Calu3 (cell line): ENCODE measurements at regions not wholly inside any gene's neighbourhood (a gene's known extent, or its start where the extent isn't known, plus 50 kb on each side); places are given as distances from the start of the nearest gene placed in this dataset.

ENCODE experiments used
- BruUV-seq: library from RNA; stranded (reverse); fragments of 400-500 nt; replicated peaks from 2 replicates; lab custom pipeline; 2021; lab: Mats Ljungman, UMichigan
- CTCF ChIA-PET: fragments of 300-600 bp; sonication (Branson Sonifier 250); formaldehyde crosslinking; loops from one replicate; lab custom pipeline; 2022; ENCODE audit warnings: antibody characterized with exemption; lab: Charles Lee
- DNase-seq: peaks from one replicate; pipeline ENCODE4 v3.0.0; 2022
- H3K27ac Mint-ChIP-seq: one replicate; pipeline ENCODE4 v1.8.0; 2022; ENCODE audit warnings: mixed read lengths; ENCODE audit not compliant: unreplicated experiment
- H3K27me3 Mint-ChIP-seq: one replicate; pipeline ENCODE4 v1.8.0; 2022; ENCODE audit warnings: mixed read lengths; ENCODE audit not compliant: unreplicated experiment
- H3K36me3 Mint-ChIP-seq: one replicate; pipeline ENCODE4 v1.8.0; 2022; ENCODE audit warnings: mild to moderate bottlenecking, moderate library complexity, mixed read lengths; ENCODE audit not compliant: insufficient read depth, unreplicated experiment
- H3K4me1 Mint-ChIP-seq: one replicate; pipeline ENCODE4 v1.8.0; 2022; ENCODE audit warnings: mild to moderate bottlenecking, low read depth, mixed read lengths; ENCODE audit not compliant: unreplicated experiment
- H3K4me3 Mint-ChIP-seq: one replicate; pipeline ENCODE4 v1.8.0; 2022; ENCODE audit warnings: mild to moderate bottlenecking, low read depth, moderate library complexity, mixed read lengths; ENCODE audit not compliant: unreplicated experiment
- H3K9me3 Mint-ChIP-seq: one replicate; pipeline ENCODE4 v1.8.0; 2022; ENCODE audit warnings: low read depth, mixed read lengths; ENCODE audit not compliant: unreplicated experiment
- CTCF ChIP-seq: fragments of 200-600 bp; IDR thresholded peaks from one replicate; pipeline ENCODE4 v1.8.0; 2022; ENCODE audit warnings: antibody characterized with exemption; ENCODE audit not compliant: unreplicated experiment
- intact Hi-C: fragments of 100-400 bp; cut with micrococcal nuclease; formaldehyde crosslinking; loops from one replicate; pipeline ENCODE4 v1.10.0; 2022; ENCODE audit not compliant: unreplicated experiment

GRCh38 chr10:7491949-7492659, 81.3 kb upstream of the SFMBT2 start:
- Mint-ChIP-seq H3K4me3 (no peak overlapping the region), H3K36me3 (no peaks in the 10 kb centered on the region), H3K27me3 (peaks cover 60% of the 10 kb centered on the region), H3K4me1 (no peaks in the 10 kb centered on the region), H3K9me3 (no peaks in the 10 kb centered on the region), H3K27ac (no peak overlapping the region)
- BruUV-seq = no TSS peak
- no peak for DNase-seq
- intact Hi-C loops = no loop called here
- CTCF ChIA-PET = no interaction called here
- TF ChIP-seq CTCF = no peak

- Mint-ChIP-seq H3K4me3 (no peak overlapping the region), H3K27me3 (peaks cover 65% of the 10 kb centered on the region), H3K36me3 (no peaks in the 10 kb centered on the region), H3K27ac (no peak overlapping the region), H3K4me1 (no peaks in the 10 kb centered on the region), H3K9me3 (no peaks in the 10 kb centered on the region)
- TF ChIP-seq CTCF = no peak
- intact Hi-C loops = no loop called here
- CTCF ChIA-PET = no interaction called here
- no peak for DNase-seq
- BruUV-seq = no TSS peak
Observed at GRCh38 chr10:7491230-7491629, 80.4 kb upstream of the SFMBT2 start.

- no TSS peak for BruUV-seq
- DNase-seq = peak; percentile 11
- Mint-ChIP-seq H3K27me3 (peaks cover 68% of the 10 kb centered on the region), H3K36me3 (no peaks in the 10 kb centered on the region), H3K4me3 (no peak overlapping the region), H3K9me3 (no peaks in the 10 kb centered on the region), H3K27ac (no peak overlapping the region), H3K4me1 (no peaks in the 10 kb centered on the region)
- no peak for TF ChIP-seq CTCF
- intact Hi-C loops = no loop called here
- CTCF ChIA-PET = no interaction called here
Observed at GRCh38 chr10:7488418-7488829, 77.6 kb upstream of the SFMBT2 start.

GRCh38 chr10:7487528-7487927, 76.7 kb upstream of the SFMBT2 start:
- H3K27me3 Mint-ChIP-seq = peaks cover 66% of the 10 kb centered on the region
- TF ChIP-seq CTCF = no peak
- H3K4me1 Mint-ChIP-seq = no peaks in the 10 kb centered on the region
- H3K9me3 Mint-ChIP-seq = no peaks in the 10 kb centered on the region
- no TSS peak for BruUV-seq
- intact Hi-C loops = no loop called here
- no peak for DNase-seq
- CTCF ChIA-PET = no interaction called here
- no peak overlapping the region for H3K27ac Mint-ChIP-seq
- H3K36me3 Mint-ChIP-seq = no peaks in the 10 kb centered on the region
- no peak overlapping the region for H3K4me3 Mint-ChIP-seq
